Panc1 (cell line): ENCODE measurements at regions not wholly inside any gene's neighbourhood (a gene's known extent, or its start where the extent isn't known, plus 50 kb on each side); places are given as distances from the start of the nearest gene placed in this dataset.

ENCODE experiments used
- POLR2AphosphoS5 ChIP-seq: IDR thresholded peaks from 2 replicates; pipeline ENCODE4 v1.6.1; 2012; ENCODE audit warnings: mild to moderate bottlenecking, low read depth, low read length, moderate library complexity
- SIN3A ChIP-seq: IDR thresholded peaks from 2 replicates; pipeline ENCODE4 v1.6.1; 2012; ENCODE audit warnings: low read depth, mild to moderate bottlenecking, low read length, moderate library complexity, borderline replicate concordance; ENCODE audit not compliant: insufficient read depth
- TF ChIP-seq, protein P1 (sequence below), 2 experiments: IDR thresholded peaks; 2 replicates each; pipeline ENCODE4 v1.6.1; 2011 to 2012; ENCODE audit warnings: low read depth in 2 of 2, control low read depth in 1 of 2, low read length in 1 of 2, mild to moderate bottlenecking in 1 of 2, moderate library complexity in 1 of 2; ENCODE audit not compliant: insufficient read depth in 1 of 2
- TF ChIP-seq, protein P2 (sequence below): fragments of 450-650 bp; IDR thresholded peaks from 2 replicates; pipeline ENCODE4 v1.5.1; 2017; ENCODE audit warnings: mild to moderate bottlenecking

DNA sequence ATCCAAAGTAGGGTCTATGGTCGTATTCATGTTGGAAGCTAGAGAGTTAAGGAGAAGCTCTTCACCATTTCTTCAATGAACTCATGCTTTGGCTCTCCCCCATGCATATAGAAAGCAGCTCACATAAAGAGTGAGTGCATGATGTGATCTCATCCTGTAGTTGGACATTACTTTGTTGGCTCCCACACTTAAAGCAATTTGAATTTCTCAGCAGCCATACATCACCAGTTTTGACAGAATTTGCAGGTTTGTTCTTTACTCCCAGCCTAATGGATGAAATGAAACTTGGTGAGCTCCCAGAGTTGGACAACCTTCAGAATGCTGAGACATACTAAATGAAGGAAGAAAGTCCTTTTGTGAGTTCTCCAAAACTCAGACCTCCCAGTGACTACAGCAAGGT is 613.5 kb downstream of the IQCM start:
- TF ChIP-seq, protein P1, sequence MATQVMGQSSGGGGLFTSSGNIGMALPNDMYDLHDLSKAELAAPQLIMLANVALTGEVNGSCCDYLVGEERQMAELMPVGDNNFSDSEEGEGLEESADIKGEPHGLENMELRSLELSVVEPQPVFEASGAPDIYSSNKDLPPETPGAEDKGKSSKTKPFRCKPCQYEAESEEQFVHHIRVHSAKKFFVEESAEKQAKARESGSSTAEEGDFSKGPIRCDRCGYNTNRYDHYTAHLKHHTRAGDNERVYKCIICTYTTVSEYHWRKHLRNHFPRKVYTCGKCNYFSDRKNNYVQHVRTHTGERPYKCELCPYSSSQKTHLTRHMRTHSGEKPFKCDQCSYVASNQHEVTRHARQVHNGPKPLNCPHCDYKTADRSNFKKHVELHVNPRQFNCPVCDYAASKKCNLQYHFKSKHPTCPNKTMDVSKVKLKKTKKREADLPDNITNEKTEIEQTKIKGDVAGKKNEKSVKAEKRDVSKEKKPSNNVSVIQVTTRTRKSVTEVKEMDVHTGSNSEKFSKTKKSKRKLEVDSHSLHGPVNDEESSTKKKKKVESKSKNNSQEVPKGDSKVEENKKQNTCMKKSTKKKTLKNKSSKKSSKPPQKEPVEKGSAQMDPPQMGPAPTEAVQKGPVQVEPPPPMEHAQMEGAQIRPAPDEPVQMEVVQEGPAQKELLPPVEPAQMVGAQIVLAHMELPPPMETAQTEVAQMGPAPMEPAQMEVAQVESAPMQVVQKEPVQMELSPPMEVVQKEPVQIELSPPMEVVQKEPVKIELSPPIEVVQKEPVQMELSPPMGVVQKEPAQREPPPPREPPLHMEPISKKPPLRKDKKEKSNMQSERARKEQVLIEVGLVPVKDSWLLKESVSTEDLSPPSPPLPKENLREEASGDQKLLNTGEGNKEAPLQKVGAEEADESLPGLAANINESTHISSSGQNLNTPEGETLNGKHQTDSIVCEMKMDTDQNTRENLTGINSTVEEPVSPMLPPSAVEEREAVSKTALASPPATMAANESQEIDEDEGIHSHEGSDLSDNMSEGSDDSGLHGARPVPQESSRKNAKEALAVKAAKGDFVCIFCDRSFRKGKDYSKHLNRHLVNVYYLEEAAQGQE (IDR thresholded peaks at IDR 0.05; ENCODE audit: insufficient read depth in 1 of 2, low read depth in 2 of 2, low read length in 1 of 2) = no peak
- TF ChIP-seq, protein P2, sequence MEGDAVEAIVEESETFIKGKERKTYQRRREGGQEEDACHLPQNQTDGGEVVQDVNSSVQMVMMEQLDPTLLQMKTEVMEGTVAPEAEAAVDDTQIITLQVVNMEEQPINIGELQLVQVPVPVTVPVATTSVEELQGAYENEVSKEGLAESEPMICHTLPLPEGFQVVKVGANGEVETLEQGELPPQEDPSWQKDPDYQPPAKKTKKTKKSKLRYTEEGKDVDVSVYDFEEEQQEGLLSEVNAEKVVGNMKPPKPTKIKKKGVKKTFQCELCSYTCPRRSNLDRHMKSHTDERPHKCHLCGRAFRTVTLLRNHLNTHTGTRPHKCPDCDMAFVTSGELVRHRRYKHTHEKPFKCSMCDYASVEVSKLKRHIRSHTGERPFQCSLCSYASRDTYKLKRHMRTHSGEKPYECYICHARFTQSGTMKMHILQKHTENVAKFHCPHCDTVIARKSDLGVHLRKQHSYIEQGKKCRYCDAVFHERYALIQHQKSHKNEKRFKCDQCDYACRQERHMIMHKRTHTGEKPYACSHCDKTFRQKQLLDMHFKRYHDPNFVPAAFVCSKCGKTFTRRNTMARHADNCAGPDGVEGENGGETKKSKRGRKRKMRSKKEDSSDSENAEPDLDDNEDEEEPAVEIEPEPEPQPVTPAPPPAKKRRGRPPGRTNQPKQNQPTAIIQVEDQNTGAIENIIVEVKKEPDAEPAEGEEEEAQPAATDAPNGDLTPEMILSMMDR = no peak
- TF ChIP-seq POLR2AphosphoS5 (no peak), SIN3A (no peak)
